HCT116 (cell line): ENCODE measurements at regions not wholly inside any gene's neighbourhood (a gene's known extent, or its start where the extent isn't known, plus 50 kb on each side); places are given as distances from the start of the nearest gene placed in this dataset.

ENCODE experiments used
- ATAC-seq: fragments of 200-7000 bp; cut with Tn5 transposase; 2 replicates; pipeline ENCODE4 v1.9.1; 2020; ENCODE audit warnings: mild to moderate bottlenecking, moderate library complexity
- BruUV-seq: library from RNA; stranded (reverse); fragments of 400-500 nt; replicated peaks from 2 replicates; lab custom pipeline; 2021; lab: Mats Ljungman, UMichigan
- CTCF ChIA-PET: fragments of 300-600 bp; sonication (Branson Sonifier 250); formaldehyde crosslinking; loops from one replicate; lab custom pipeline; 2021; ENCODE audit warnings: antibody characterized with exemption; lab: Charles Lee
- POLR2A ChIA-PET: fragments of 300-600, 350-600 bp; sonication (Branson Sonifier 250); formaldehyde crosslinking; loops from one replicate; lab custom pipeline; 2021; ENCODE audit warnings: antibody characterized with exemption; lab: Charles Lee
- RAD21 ChIA-PET, 2 experiments: fragments of 300-600 bp; sonication (Branson Sonifier 250); formaldehyde crosslinking; loops; one replicate each; lab custom pipeline; 2023; ENCODE audit warnings: low total read pairs in 2 of 2; ENCODE audit not compliant: uncharacterized antibody in 2 of 2, unreplicated experiment in 2 of 2, low non-redundant PET in 1 of 2; lab: Charles Lee
- DNase-seq: peaks from one replicate; pipeline ENCODE4 v3.0.0-alpha.2; 2010; ENCODE audit warnings: low read depth, low spot score
- H2AFZ ChIP-seq: fragments of 200-600 bp; shearing (Covaris generic), sonication (generic); 2 replicates; pipeline ENCODE4 v1.6.1; 2017; ENCODE audit warnings: low read depth, mixed run types, mixed read lengths, antibody characterized with exemption, low read length; ENCODE audit not compliant: poor library complexity, severe bottlenecking
- H3K27ac ChIP-seq: 2 replicates; pipeline ENCODE4 v1.5.1; 2012; ENCODE audit warnings: low read depth, low read length
- H3K27me3 ChIP-seq: fragments of 200-600 bp; sonication (generic); 2 replicates; pipeline ENCODE4 v1.6.1; 2016; ENCODE audit warnings: mixed run types, low read length, mixed read lengths; ENCODE audit not compliant: insufficient read depth
- H3K36me3 ChIP-seq, 2 experiments: fragments of 200-500 bp in 1 of 2; fragments of 200-600 bp in 1 of 2; sonication (Bioruptor generic) in 1 of 2; sonication (generic) in 1 of 2; 2 replicates each; pipeline versions ENCODE4 v1.5.1 to v1.6.1; 2014 to 2016; ENCODE audit warnings: low read length in 2 of 2, inconsistent platforms in 1 of 2, mixed read lengths in 1 of 2, mixed run types in 1 of 2; ENCODE audit not compliant: insufficient read depth in 2 of 2, control insufficient read depth in 1 of 2
- H3K4me1 ChIP-seq, 2 experiments: fragments of 200-600 bp in 1 of 2; sonication (generic) in 1 of 2; 2 replicates each; pipeline versions ENCODE4 v1.5.1 to v1.6.1; 2012 to 2017; ENCODE audit warnings: low read length in 2 of 2, inconsistent platforms in 1 of 2, mild to moderate bottlenecking in 1 of 2, mixed read lengths in 1 of 2, mixed run types in 1 of 2, moderate library complexity in 1 of 2; ENCODE audit not compliant: insufficient read depth in 2 of 2, control insufficient read depth in 1 of 2
- H3K4me2 ChIP-seq: fragments of 200-600 bp; sonication (generic); 2 replicates; pipeline ENCODE4 v1.6.1; 2017; ENCODE audit warnings: mixed run types, low read length, mixed read lengths
- H3K4me3 ChIP-seq, 2 experiments: fragments of 200-600 bp in 1 of 2; sonication (generic) in 1 of 2; replicated peaks in 1 of 2; 2 replicates each; pipeline ENCODE4 v1.5.1; 2011 to 2016; ENCODE audit warnings: low read length in 2 of 2, control low read depth in 1 of 2, low read depth in 1 of 2, mild to moderate bottlenecking in 1 of 2, mixed read lengths in 1 of 2, mixed run types in 1 of 2
- H3K79me2 ChIP-seq: fragments of 200-600 bp; sonication (generic); 2 replicates; pipeline ENCODE4 v1.6.1; 2017; ENCODE audit warnings: mild to moderate bottlenecking, mixed run types, low read length, moderate library complexity, mixed read lengths; ENCODE audit not compliant: insufficient read depth
- H3K9ac ChIP-seq: fragments of 200-600 bp; sonication (generic); 2 replicates; pipeline ENCODE4 v1.6.1; 2016; ENCODE audit warnings: low read length, mixed read lengths
- H3K9me2 ChIP-seq: fragments of 200-600 bp; sonication (generic), shearing (Covaris generic); 2 replicates; pipeline ENCODE4 v1.6.1; 2017; ENCODE audit warnings: mixed run types, mild to moderate bottlenecking, moderate library complexity; ENCODE audit not compliant: insufficient read depth
- H3K9me3 ChIP-seq, 2 experiments: fragments of 200-500 bp in 1 of 2; fragments of 200-600 bp in 1 of 2; sonication (Bioruptor generic) in 1 of 2; sonication (generic) in 1 of 2; 2 replicates each; pipeline ENCODE4 v1.6.1; 2014 to 2017; ENCODE audit warnings: low read length in 2 of 2, mixed read lengths in 2 of 2, inconsistent platforms in 1 of 2, low read depth in 1 of 2, mild to moderate bottlenecking in 1 of 2, mixed run types in 1 of 2, moderate library complexity in 1 of 2; ENCODE audit not compliant: control insufficient read depth in 1 of 2, insufficient read depth in 1 of 2
- H4K20me1 ChIP-seq: fragments of 200-600 bp; sonication (generic), shearing (Covaris generic); 2 replicates; pipeline ENCODE4 v1.6.1; 2017; ENCODE audit warnings: mixed run types, mild to moderate bottlenecking, moderate library complexity; ENCODE audit not compliant: insufficient read depth
- CEBPB ChIP-seq: IDR thresholded peaks from 2 replicates; pipeline ENCODE4 v1.6.1; 2012; ENCODE audit warnings: low read depth
- EGR1 ChIP-seq: IDR thresholded peaks from 2 replicates; pipeline ENCODE4 v1.6.1; 2012; ENCODE audit warnings: low read depth
- ELF1 ChIP-seq: IDR thresholded peaks from 2 replicates; pipeline ENCODE4 v1.6.1; 2012; ENCODE audit warnings: low read depth, borderline replicate concordance
- EZH2phosphoT487 ChIP-seq: fragments of 200-600 bp; IDR thresholded peaks from 2 replicates; pipeline ENCODE4 v1.6.1; 2018; ENCODE audit warnings: antibody characterized with exemption, borderline replicate concordance
- FOSL1 ChIP-seq: IDR thresholded peaks from 2 replicates; pipeline ENCODE4 v1.6.1; 2012; ENCODE audit warnings: low read depth
- POLR2A ChIP-seq: IDR thresholded peaks from 2 replicates; pipeline ENCODE4 v1.7.0; 2011; ENCODE audit warnings: borderline replicate concordance; ENCODE audit not compliant: insufficient read depth, insufficient read length; ENCODE audit errors: extremely low read depth
- POLR2AphosphoS5 ChIP-seq: IDR thresholded peaks from 2 replicates; pipeline ENCODE4 v1.6.1; 2011; ENCODE audit warnings: mild to moderate bottlenecking, low read depth, low read length, moderate library complexity
- RAD21 ChIP-seq: IDR thresholded peaks from 2 replicates; pipeline ENCODE4 v1.6.1; 2012; ENCODE audit warnings: low read depth, mild to moderate bottlenecking
- TCF7L2 ChIP-seq: IDR thresholded peaks from 2 replicates; pipeline ENCODE4 v1.7.0; 2011; ENCODE audit warnings: borderline replicate concordance, inconsistent platforms; ENCODE audit not compliant: insufficient read depth, insufficient read length; ENCODE audit errors: extremely low read depth
- ZFX ChIP-seq: fragments of 450-650 bp; IDR thresholded peaks from 2 replicates; pipeline ENCODE4 v1.6.1; 2017
- ZNF274 ChIP-seq: fragments of 200-500 bp; sonication (Bioruptor generic); IDR thresholded peaks from 2 replicates; pipeline ENCODE4 v1.6.1; 2014; ENCODE audit warnings: mild to moderate bottlenecking, low read depth, low read length, inconsistent platforms
- intact Hi-C: fragments of 100-400 bp; cut with micrococcal nuclease; formaldehyde crosslinking; loops from 2 replicates; pipeline ENCODE4 v1.10.0; 2022
- TF ChIP-seq, protein P1 (sequence below): IDR thresholded peaks from 2 replicates; pipeline ENCODE4 v1.6.1; 2012
- TF ChIP-seq, protein P2 (sequence below): IDR thresholded peaks from 2 replicates; pipeline ENCODE4 v1.6.1; 2012
- TF ChIP-seq, protein P3 (sequence below): IDR thresholded peaks from 2 replicates; pipeline ENCODE4 v1.6.1; 2012; ENCODE audit warnings: low read depth
- TF ChIP-seq, protein P4 (sequence below): IDR thresholded peaks from 2 replicates; pipeline ENCODE4 v1.6.1; 2011; ENCODE audit warnings: mild to moderate bottlenecking, low read length, moderate library complexity; ENCODE audit not compliant: insufficient replicate concordance; ENCODE audit errors: extremely low read depth

DNA sequence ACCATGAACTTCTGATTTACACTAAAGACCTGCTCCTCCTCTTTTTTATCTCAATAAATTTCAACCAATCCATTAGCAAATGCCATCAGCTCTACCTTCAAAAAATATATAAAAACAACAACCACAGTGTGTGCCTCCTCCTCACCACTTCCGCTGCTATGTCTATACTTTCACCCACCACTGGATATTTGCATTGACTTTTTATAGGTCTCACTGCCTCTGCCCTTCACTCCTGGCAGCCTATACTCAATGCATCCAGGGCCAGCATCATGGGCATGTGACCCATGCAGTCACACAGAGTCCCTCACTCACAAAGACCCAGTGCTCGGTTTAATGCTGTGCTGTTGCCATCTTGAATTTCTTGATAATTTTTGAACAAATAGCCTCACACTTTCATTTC is 53.5 kb upstream of the CCDC54 start:
- H3K4me3 ChIP-seq: no peak overlapping the region
- H3K4me1 ChIP-seq: no peaks in the 10 kb centered on the region
- no peaks in the 10 kb centered on the region for H3K36me3 ChIP-seq
- H3K27ac ChIP-seq: no peak overlapping the region
- H3K9me2 ChIP-seq: no peaks in the 10 kb centered on the region
- no peaks in the 10 kb centered on the region for H3K27me3 ChIP-seq
- DNase-seq (no peak), ATAC-seq (no peak)
- H2AFZ ChIP-seq: no peak overlapping the region
- RAD21 ChIA-PET: no interaction called here
- no peak overlapping the region for H3K4me2 ChIP-seq
- H3K9me3 ChIP-seq: no peaks in the 10 kb centered on the region
- TF ChIP-seq CEBPB (no peak), ZFX (no peak), ZNF274 (no peak), POLR2AphosphoS5 (no peak), EZH2phosphoT487 (no peak), EGR1 (no peak), RAD21 (no peak), ELF1 (no peak), POLR2A (no peak), TCF7L2 (no peak)
- TF ChIP-seq, protein P1, sequence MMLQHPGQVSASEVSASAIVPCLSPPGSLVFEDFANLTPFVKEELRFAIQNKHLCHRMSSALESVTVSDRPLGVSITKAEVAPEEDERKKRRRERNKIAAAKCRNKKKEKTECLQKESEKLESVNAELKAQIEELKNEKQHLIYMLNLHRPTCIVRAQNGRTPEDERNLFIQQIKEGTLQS: no peak
- TF ChIP-seq, protein P2, sequence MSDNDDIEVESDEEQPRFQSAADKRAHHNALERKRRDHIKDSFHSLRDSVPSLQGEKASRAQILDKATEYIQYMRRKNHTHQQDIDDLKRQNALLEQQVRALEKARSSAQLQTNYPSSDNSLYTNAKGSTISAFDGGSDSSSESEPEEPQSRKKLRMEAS: no peak
- H4K20me1 ChIP-seq: no peaks in the 10 kb centered on the region
- POLR2A ChIA-PET: no interaction called here
- intact Hi-C loops: no loop called here
- CTCF ChIA-PET: no interaction called here
- no peaks in the 10 kb centered on the region for H3K79me2 ChIP-seq
- H3K9ac ChIP-seq: no peak overlapping the region
- no TSS peak for BruUV-seq

DNA sequence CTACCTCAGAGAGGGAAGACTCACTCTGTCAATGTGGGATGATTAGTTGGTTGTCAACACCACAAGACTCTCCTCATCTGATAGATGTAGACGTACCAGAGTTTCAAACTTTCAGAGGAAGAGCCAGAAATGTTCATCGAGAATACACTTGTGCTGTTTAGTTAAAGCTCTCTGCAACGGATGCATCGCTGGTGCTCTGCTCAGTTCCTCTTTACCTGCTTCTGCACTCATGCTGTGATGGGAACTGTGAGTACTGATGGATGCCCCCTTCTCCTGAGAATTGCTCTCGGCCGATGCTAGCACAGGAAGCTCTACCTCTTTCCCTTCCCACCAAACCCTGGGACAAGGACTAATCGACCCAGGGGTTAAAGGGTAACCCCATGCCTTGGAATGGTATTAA is 51.8 kb upstream of the CCDC54 start:
- no peaks in the 10 kb centered on the region for H3K79me2 ChIP-seq
- TF ChIP-seq ZNF274: no peak
- TF ChIP-seq, protein P3, sequence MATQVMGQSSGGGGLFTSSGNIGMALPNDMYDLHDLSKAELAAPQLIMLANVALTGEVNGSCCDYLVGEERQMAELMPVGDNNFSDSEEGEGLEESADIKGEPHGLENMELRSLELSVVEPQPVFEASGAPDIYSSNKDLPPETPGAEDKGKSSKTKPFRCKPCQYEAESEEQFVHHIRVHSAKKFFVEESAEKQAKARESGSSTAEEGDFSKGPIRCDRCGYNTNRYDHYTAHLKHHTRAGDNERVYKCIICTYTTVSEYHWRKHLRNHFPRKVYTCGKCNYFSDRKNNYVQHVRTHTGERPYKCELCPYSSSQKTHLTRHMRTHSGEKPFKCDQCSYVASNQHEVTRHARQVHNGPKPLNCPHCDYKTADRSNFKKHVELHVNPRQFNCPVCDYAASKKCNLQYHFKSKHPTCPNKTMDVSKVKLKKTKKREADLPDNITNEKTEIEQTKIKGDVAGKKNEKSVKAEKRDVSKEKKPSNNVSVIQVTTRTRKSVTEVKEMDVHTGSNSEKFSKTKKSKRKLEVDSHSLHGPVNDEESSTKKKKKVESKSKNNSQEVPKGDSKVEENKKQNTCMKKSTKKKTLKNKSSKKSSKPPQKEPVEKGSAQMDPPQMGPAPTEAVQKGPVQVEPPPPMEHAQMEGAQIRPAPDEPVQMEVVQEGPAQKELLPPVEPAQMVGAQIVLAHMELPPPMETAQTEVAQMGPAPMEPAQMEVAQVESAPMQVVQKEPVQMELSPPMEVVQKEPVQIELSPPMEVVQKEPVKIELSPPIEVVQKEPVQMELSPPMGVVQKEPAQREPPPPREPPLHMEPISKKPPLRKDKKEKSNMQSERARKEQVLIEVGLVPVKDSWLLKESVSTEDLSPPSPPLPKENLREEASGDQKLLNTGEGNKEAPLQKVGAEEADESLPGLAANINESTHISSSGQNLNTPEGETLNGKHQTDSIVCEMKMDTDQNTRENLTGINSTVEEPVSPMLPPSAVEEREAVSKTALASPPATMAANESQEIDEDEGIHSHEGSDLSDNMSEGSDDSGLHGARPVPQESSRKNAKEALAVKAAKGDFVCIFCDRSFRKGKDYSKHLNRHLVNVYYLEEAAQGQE: no peak
- no peak for TF ChIP-seq FOSL1
- TF ChIP-seq, protein P4, sequence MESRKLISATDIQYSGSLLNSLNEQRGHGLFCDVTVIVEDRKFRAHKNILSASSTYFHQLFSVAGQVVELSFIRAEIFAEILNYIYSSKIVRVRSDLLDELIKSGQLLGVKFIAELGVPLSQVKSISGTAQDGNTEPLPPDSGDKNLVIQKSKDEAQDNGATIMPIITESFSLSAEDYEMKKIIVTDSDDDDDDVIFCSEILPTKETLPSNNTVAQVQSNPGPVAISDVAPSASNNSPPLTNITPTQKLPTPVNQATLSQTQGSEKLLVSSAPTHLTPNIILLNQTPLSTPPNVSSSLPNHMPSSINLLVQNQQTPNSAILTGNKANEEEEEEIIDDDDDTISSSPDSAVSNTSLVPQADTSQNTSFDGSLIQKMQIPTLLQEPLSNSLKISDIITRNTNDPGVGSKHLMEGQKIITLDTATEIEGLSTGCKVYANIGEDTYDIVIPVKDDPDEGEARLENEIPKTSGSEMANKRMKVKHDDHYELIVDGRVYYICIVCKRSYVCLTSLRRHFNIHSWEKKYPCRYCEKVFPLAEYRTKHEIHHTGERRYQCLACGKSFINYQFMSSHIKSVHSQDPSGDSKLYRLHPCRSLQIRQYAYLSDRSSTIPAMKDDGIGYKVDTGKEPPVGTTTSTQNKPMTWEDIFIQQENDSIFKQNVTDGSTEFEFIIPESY: no peak
- TF ChIP-seq TCF7L2: no peak
- no peak for TF ChIP-seq RAD21
- H3K9me2 ChIP-seq: no peaks in the 10 kb centered on the region
- intact Hi-C loops: no loop called here
- no peaks in the 10 kb centered on the region for H4K20me1 ChIP-seq
- H3K9me3 ChIP-seq: no peaks in the 10 kb centered on the region
- ATAC-seq (no peak), DNase-seq (no peak)
- no peaks in the 10 kb centered on the region for H3K27me3 ChIP-seq
- no peak overlapping the region for H3K4me2 ChIP-seq
- ChIA-PET RAD21 (no interaction called here), POLR2A (no interaction called here), CTCF (no interaction called here)
- no peaks in the 10 kb centered on the region for H3K4me1 ChIP-seq
- no peak overlapping the region for H3K27ac ChIP-seq
- no peak overlapping the region for H3K4me3 ChIP-seq
- no peaks in the 10 kb centered on the region for H3K36me3 ChIP-seq
- H2AFZ ChIP-seq: no peak overlapping the region
- no TSS peak for BruUV-seq
- no peak overlapping the region for H3K9ac ChIP-seq
